ENCODE measurements at regions not wholly inside any gene's neighbourhood (a gene's known extent, or its start where the extent isn't known, plus 50 kb on each side); places are given as distances from the start of the nearest gene placed in this dataset.

DNA sequence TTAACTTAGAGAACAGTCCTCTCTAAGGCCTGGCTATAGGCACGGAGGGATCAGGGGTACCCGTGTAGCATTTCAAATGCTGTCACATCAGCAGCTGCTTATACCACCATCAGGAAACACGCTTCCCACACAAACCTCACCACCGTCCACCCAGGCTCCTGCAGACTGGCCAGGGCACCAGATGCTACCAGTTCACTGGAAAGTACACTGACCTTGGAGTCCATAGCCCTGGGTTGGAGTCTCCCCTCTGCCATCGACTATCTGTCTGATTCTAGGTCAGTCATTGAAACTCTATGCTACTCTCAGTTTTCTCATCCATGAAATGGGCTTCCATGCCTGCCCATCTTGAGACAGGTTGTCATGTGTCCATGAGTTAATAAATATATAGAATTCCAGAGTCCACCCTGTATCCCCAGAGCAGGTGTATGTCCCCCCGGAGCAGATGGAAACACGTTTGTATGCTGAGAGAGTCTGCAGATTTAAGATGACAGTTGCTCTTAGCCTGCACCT, 156.0 kb upstream of the SMAD3 start:
- TF ChIP-seq EZH2 (IDR thresholded peaks at IDR 0.05) = no peak
- TF ChIP-seq TCF7L2 (IDR thresholded peaks at IDR 0.05; ENCODE audit: borderline replicate concordance, extremely low read depth, insufficient read depth, insufficient read length) = no peak
- TF ChIP-seq, protein P1, sequence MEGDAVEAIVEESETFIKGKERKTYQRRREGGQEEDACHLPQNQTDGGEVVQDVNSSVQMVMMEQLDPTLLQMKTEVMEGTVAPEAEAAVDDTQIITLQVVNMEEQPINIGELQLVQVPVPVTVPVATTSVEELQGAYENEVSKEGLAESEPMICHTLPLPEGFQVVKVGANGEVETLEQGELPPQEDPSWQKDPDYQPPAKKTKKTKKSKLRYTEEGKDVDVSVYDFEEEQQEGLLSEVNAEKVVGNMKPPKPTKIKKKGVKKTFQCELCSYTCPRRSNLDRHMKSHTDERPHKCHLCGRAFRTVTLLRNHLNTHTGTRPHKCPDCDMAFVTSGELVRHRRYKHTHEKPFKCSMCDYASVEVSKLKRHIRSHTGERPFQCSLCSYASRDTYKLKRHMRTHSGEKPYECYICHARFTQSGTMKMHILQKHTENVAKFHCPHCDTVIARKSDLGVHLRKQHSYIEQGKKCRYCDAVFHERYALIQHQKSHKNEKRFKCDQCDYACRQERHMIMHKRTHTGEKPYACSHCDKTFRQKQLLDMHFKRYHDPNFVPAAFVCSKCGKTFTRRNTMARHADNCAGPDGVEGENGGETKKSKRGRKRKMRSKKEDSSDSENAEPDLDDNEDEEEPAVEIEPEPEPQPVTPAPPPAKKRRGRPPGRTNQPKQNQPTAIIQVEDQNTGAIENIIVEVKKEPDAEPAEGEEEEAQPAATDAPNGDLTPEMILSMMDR (IDR thresholded peaks at IDR 0.05 in 2 of 3, conservative IDR thresholded peaks at IDR 0.05 in 1 of 3; ENCODE audit: borderline replicate concordance in 1 of 3, insufficient read depth in 1 of 3, low read depth in 2 of 3, low read length in 2 of 3) = no peak
- TF ChIP-seq POLR2AphosphoS5 (IDR thresholded peaks at IDR 0.05; ENCODE audit: low read depth, low read length) = no peak
- TF ChIP-seq, protein P2, sequence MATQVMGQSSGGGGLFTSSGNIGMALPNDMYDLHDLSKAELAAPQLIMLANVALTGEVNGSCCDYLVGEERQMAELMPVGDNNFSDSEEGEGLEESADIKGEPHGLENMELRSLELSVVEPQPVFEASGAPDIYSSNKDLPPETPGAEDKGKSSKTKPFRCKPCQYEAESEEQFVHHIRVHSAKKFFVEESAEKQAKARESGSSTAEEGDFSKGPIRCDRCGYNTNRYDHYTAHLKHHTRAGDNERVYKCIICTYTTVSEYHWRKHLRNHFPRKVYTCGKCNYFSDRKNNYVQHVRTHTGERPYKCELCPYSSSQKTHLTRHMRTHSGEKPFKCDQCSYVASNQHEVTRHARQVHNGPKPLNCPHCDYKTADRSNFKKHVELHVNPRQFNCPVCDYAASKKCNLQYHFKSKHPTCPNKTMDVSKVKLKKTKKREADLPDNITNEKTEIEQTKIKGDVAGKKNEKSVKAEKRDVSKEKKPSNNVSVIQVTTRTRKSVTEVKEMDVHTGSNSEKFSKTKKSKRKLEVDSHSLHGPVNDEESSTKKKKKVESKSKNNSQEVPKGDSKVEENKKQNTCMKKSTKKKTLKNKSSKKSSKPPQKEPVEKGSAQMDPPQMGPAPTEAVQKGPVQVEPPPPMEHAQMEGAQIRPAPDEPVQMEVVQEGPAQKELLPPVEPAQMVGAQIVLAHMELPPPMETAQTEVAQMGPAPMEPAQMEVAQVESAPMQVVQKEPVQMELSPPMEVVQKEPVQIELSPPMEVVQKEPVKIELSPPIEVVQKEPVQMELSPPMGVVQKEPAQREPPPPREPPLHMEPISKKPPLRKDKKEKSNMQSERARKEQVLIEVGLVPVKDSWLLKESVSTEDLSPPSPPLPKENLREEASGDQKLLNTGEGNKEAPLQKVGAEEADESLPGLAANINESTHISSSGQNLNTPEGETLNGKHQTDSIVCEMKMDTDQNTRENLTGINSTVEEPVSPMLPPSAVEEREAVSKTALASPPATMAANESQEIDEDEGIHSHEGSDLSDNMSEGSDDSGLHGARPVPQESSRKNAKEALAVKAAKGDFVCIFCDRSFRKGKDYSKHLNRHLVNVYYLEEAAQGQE (IDR thresholded peaks at IDR 0.05; ENCODE audit: low read depth) = no peak
- TF ChIP-seq POLR2A (IDR thresholded peaks at IDR 0.05; ENCODE audit: borderline replicate concordance, extremely low read depth, insufficient read depth, insufficient read length) = no peak
- no peak for TF ChIP-seq EZH2phosphoT487 (IDR thresholded peaks at IDR 0.05; ENCODE audit: borderline replicate concordance)
- TF ChIP-seq MAX (IDR thresholded peaks at IDR 0.05) = no peak
- no peak for TF ChIP-seq SIN3A (IDR thresholded peaks at IDR 0.05; ENCODE audit: low read depth)
- no peak for TF ChIP-seq FOSL1 (IDR thresholded peaks at IDR 0.05; ENCODE audit: low read depth)
- TF ChIP-seq ATF3 (IDR thresholded peaks at IDR 0.05) = no peak
- TF ChIP-seq SP1 (IDR thresholded peaks at IDR 0.05; ENCODE audit: low read depth) = no peak
- TF ChIP-seq ZNF274 (IDR thresholded peaks at IDR 0.05; ENCODE audit: low read depth, low read length) = no peak
